ENCODE measurements at regions not wholly inside any gene's neighbourhood (a gene's known extent, or its start where the extent isn't known, plus 50 kb on each side); places are given as distances from the start of the nearest gene placed in this dataset.

DNA sequence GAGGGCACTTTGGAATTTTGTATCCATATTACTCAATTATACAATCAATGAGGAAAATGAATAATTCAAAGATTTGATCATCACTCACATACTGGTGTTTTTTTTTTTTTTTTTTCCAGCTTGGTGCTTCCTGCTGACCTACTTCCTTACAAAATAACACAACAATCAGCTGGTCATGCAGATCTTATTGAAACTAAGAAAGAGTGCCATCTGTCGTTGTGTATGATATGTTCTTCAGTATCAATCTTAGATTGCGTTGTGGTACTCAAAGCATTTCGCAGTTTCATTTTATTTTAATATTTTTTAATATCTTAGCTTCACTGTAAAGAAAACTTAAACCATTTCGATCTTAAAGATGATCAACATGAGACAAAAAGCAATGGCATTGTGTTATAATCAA, 155.6 kb downstream of the OGFRL1 start:
- TF ChIP-seq, protein P1, sequence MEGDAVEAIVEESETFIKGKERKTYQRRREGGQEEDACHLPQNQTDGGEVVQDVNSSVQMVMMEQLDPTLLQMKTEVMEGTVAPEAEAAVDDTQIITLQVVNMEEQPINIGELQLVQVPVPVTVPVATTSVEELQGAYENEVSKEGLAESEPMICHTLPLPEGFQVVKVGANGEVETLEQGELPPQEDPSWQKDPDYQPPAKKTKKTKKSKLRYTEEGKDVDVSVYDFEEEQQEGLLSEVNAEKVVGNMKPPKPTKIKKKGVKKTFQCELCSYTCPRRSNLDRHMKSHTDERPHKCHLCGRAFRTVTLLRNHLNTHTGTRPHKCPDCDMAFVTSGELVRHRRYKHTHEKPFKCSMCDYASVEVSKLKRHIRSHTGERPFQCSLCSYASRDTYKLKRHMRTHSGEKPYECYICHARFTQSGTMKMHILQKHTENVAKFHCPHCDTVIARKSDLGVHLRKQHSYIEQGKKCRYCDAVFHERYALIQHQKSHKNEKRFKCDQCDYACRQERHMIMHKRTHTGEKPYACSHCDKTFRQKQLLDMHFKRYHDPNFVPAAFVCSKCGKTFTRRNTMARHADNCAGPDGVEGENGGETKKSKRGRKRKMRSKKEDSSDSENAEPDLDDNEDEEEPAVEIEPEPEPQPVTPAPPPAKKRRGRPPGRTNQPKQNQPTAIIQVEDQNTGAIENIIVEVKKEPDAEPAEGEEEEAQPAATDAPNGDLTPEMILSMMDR (IDR thresholded peaks at IDR 0.05; ENCODE audit: control insufficient read depth, insufficient read depth, low read depth, low read length, missing control alignments) = no peak
- H3K4me3 ChIP-seq (ENCODE audit: control insufficient read depth, low read depth, low read length) = no peak overlapping the region
- no peak for DNase-seq (ENCODE audit: low read depth)

DNA sequence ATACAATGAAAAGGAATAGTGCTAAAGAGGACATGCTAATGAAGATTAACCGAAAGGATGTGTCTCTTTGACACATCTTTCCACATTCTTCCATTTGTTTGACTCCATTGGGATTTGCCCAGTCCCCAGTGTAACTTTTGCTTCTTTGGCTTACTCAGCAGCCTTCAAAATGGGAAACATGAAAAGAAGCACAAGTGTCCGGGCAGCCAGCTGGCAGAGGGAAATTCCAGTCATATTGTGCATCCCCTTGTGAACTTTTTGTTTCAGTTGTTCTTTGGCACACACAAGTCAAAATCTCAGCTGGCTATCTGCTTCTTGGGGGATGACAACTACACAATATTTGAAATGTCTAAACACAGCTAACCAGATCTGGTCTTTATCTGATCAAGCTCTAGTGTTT, 157.4 kb downstream of the OGFRL1 start:
- no peak overlapping the region for H3K4me3 ChIP-seq (ENCODE audit: control insufficient read depth, low read depth, low read length)
- TF ChIP-seq, protein P1 (IDR thresholded peaks at IDR 0.05; ENCODE audit: control insufficient read depth, insufficient read depth, low read depth, low read length, missing control alignments) = no peak
- no peak for DNase-seq (ENCODE audit: low read depth)

DNA sequence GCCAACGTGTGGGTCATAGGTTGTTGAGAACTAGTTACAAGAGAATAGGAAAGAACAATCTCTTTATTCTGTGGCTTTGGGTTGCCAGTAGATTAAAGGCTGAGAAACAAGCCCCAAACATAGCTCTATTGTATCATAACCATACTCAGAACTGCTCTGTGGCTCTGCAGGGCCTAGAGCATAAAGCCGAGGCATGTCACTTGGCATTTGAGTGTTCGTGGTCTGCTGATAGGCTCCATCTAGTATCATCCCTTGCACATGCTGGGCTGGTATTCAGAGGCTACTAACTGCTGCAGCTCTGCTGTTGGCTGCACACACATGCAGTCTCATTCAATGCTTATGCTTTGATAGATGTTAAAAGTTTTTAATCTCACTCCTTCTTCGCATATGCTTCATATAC, 157.9 kb downstream of the OGFRL1 start:
- TF ChIP-seq, protein P1 (IDR thresholded peaks at IDR 0.05; ENCODE audit: control insufficient read depth, insufficient read depth, low read depth, low read length, missing control alignments) = no peak
- H3K4me3 ChIP-seq (ENCODE audit: control insufficient read depth, low read depth, low read length) = no peak overlapping the region

DNA sequence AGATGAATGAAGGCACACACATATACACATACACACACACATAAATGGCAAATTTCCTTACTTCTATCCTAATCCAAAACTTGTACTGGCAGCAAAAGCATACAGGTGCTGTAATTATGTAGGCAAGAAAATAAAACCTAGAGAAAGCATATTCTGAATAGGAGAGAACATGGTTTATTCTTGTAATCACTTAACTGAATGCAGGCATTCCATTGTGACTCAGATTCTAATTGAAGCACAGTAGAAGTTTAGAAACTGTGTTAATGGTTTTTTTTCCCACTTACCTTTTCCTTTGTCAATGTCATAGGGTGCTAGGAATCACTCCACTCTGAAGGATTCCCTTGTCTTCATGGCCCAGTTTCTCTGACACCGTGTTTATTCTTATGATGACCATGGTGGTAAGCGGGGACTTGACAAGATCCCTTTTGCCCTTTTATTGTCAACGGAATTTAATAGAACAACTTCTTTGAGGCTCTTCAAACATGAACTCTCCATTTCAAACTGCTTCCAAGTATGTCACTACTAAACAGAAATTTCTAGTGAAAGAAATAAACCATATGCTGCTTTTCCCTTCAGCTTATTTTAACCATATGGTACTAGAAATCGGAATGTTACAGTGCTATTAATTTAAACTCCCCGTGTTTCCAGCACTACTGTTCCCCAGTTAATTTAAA, 164.2 kb downstream of the OGFRL1 start:
- no peak for DNase-seq (ENCODE audit: low read depth)
- TF ChIP-seq, protein P1 (IDR thresholded peaks at IDR 0.05; ENCODE audit: control insufficient read depth, insufficient read depth, low read depth, low read length, missing control alignments) = no peak
- H3K4me3 ChIP-seq (ENCODE audit: control insufficient read depth, low read depth, low read length) = no peak overlapping the region

More for the DNA sequence above, 157.9 kb downstream of the OGFRL1 start:
- DNase-seq (ENCODE audit: low read depth) = no peak

DNA sequence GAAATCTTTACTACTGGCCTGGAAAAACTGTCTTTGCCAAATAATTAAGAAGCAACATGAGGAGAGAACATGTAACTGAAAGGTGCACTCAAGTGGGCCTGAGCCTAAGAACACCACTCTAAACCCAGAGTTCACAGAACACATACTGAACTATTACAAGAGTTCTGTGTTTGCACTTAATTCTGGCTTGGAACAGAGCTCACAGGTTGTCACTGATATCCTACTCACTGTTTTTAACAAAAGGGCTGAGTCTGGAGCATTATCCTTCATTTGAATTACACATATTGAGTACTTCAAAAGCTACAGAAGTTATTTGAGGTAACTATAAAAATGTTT, 164.7 kb downstream of the OGFRL1 start:
- TF ChIP-seq, protein P1 (IDR thresholded peaks at IDR 0.05; ENCODE audit: control insufficient read depth, insufficient read depth, low read depth, low read length, missing control alignments) = no peak
- DNase-seq (ENCODE audit: low read depth) = no peak
- H3K4me3 ChIP-seq (ENCODE audit: control insufficient read depth, low read depth, low read length) = no peak overlapping the region

DNA sequence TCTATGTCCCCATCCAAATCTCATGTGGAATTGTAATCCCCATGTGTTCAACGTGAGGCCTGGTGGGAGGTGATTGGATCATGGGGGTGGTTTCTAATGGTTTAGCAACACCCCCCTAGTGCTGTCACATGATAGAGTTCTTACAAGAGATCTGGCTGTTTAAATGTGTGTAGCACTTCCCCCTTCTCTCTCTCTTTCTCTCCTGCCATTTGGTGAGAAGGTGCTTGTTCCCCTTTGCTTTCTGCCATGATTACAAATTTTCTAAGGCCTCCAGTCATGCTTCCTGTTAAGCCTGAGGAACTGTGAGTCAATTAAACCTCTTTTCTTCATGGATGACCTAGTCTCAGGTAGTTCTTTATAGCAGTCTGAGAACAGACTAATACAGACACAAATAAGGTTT, 165.4 kb downstream of the OGFRL1 start:
- H3K4me3 ChIP-seq (ENCODE audit: control insufficient read depth, low read depth, low read length) = no peak overlapping the region
- TF ChIP-seq, protein P1 (IDR thresholded peaks at IDR 0.05; ENCODE audit: control insufficient read depth, insufficient read depth, low read depth, low read length, missing control alignments) = no peak
- DNase-seq (ENCODE audit: low read depth) = no peak

DNA sequence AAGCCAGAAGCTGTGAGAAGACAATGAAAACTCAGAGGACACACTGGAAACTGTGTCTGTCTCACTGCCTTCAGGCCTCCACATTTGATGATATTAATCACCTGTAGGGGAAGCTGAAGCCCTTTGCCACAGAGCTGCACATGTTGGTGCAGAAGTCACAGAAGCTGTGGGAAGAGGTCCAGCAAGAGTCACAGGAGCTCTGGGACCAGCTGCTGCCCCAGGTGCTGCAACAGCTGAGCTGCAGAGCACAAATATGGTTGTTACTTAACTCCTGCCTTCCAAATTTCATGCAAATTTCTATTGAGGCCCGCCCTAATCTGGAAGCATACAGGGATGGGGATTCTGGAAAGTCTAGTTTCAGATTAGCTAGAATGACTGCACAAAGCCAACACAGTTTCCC, 169.3 kb downstream of the OGFRL1 start:
- TF ChIP-seq, protein P1 (IDR thresholded peaks at IDR 0.05; ENCODE audit: control insufficient read depth, insufficient read depth, low read depth, low read length, missing control alignments) = no peak
- DNase-seq (ENCODE audit: low read depth) = no peak

More for the DNA sequence above, 169.3 kb downstream of the OGFRL1 start:
- no peak overlapping the region for H3K4me3 ChIP-seq (ENCODE audit: control insufficient read depth, low read depth, low read length)

Measured in AG09309 (cell line).